Non-pigmented ciliary epithelial cell (primary cell): ENCODE measurements at regions not wholly inside any gene's neighbourhood (a gene's known extent, or its start where the extent isn't known, plus 50 kb on each side); places are given as distances from the start of the nearest gene placed in this dataset.
"Not testable (repeated sequence)": the region's sequence is repeated elsewhere in the genome, so short reads cannot be mapped to it uniquely, and the experiment has no call there.

Experiments used
- DNase-seq: peaks from one replicate; pipeline ENCODE4 v3.0.0-alpha.2; 2010; ENCODE audit warnings: low read depth

DNA sequence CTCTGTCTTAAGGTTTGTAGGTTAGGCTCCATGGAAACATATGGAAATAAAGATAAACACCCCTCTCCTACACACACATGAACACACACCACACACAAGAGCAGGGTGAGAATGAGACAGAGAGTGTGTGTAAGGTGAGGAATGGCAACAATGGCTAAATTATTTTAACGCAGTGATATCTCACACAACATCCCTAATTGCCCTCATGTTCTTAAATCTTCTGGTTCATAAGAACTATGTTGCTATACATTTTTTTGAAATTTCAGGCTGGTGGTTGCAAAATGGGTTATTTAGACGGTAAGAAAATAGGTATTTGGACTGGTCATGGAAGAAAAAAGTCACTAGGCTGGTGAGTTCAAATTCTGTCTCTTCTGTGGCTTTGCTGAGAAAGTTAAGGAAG lies 316.7 kb upstream of the ESRRG start:
- DNase-seq, result no peak

GRCh38 chr1:217039139-217039538 lies 315.9 kb upstream of the ESRRG start:
- not testable (repeated sequence) for DNase-seq

DNA sequence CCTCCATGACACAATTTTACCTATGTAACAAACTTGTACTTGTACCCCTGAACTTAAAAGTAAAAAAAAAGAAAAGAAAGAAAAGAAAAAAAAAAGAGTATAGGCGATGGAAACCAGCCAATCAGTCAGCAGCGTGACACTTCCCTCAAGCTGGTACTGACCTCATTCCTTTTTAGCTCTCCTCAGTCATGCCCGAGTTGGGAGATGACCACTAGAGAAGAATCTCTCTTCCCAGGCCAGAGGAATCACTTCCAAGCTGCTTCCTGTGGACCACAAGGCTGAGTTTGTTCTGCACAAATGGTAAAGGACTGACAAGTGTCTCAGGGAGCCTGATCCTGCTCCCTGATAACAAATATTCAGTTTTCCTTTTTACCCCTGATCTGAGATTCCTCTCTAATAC lies 313.5 kb upstream of the ESRRG start:
- no peak for DNase-seq

DNA sequence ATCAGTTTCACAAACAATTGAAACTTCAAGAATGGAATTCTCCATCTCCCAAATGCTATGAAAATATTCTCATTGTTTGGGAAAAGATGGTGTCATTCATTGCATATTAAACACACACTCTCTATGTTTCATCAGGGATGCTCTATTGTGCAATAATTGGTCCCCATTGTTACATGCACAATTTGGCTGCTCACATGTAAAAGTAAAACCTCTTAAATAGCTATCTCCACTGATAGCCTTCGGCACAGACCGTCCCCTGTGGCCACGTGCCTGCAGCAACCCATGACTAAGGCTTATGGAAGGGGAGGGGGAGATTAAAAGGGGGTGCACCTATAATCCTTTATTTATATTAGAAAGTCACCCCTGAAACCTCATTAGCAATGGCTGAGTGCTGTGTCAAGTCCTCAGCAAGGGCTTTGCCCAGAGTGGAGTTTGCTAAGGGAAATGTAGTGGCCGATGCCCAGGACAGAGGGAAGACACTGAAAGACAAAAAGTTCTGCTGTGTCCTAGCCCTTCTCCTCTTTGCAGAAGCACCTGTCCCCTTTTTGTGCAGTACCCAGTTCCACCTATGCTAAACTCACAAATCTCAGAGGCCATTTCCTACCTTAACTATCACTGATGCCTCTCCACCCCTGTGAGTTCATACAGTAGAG lies 309.6 kb upstream of the ESRRG start:
- DNase-seq, result no peak

- peak; percentile 28 for DNase-seq
These were observed 306.3 kb upstream of the ESRRG start for GRCh38 chr1:217029281-217030157.

- DNase-seq, result no peak
These were observed 304.3 kb upstream of the ESRRG start for GRCh38 chr1:217027403-217028080.

DNA sequence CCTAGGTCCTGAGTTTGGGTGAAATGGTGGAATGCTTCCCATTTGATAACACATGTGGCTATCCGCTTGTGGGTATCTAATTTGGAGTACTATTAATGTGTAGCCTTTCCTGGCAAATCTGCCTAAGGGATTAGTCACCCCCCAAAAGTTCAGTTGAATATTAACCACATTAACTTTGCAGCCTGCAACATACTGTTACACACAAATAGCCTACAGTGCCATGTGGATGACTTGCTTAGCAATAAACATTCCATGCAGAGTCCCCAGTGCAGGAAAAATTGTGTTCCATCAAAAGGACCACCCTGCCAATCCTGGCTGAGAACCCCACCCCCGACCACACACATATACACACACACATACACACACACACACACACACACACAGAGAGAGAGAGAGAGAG lies 303.3 kb upstream of the ESRRG start:
- DNase-seq, result no peak

DNA sequence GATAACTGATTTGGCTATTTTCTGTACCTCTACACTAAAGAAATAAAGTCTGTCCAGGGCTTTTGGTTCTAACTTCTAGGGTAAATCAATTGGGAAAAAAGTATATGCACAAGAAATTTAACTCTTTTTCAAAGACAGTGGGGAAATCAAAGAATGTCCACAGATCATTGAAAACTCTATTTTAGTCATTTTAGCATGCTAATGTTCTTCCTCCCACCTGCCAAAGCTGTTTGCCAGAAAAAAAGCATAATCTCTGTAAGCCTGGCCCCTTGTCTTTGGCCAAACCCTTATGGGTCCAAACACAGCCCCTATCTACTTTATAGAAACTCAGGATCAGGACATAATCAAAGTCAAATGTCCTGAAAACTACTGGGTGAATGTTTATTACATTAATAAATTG lies 302.2 kb upstream of the ESRRG start:
- DNase-seq, result no peak

DNA sequence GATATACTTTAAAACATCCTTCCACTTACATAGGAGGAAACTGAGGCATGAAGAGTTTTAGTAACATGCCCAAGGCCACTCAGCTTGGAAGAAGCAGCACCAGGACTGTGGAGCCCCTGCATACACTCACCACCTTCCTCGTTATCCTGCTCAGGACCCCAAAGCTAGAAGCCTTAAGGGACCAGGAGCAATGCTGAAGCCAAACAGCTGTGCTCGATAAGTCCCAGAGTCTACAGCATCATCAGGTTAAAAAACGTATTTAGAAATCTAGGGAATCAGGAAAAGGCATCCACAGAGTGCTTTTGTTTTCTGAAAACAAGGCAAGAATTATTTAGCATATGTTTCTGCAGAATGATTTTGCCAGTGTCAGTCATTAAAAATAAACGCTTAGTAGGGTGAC lies 301.7 kb upstream of the ESRRG start:
- no peak for DNase-seq

GRCh38 chr1:217021956-217022355 lies 298.7 kb upstream of the ESRRG start:
- DNase-seq, result no peak

GRCh38 chr1:217021400-217021799 lies 298.2 kb upstream of the ESRRG start:
- no peak for DNase-seq

DNA sequence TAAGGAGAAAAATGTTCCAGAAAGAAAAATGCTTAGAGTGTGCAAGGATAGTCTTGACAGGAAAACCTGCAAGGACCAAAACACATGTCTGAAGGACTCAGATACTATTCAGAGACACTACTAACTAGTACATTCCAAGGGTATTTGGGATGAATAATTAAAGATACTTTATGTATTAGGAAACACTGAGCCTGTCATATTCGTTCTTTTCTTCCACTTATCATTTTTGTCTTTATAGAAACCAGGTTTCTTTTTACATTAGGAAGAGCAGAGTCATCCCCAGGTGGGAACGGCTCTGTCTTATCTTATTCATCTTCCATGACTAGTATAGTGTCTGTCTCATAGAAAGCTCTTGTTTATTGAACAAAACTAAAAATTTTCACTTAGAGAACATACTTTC lies 296.2 kb upstream of the ESRRG start:
- DNase-seq, result no peak

DNA sequence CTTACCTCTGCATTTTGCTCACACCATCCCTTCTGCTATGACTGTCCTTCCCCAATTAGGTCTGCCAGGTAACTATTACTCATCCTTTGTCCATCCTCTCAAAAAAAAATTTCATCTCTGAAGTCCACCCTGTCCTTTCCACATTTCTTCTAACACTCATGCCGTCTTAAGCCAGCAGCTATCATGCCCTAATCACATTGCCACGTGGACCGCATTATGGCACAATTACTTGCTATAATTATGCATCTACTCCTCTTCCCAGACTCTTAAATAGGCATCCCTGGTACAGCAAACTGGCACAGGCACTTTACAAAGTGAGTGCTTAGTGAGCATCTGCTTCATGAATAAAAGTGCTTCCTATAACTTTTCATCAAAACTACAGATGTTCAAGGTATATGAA lies 295.4 kb upstream of the ESRRG start:
- no peak for DNase-seq

GRCh38 chr1:217017165-217017564 lies 293.9 kb upstream of the ESRRG start:
- DNase-seq, result no peak

GRCh38 chr1:217014066-217014465 lies 290.8 kb upstream of the ESRRG start:
- no peak for DNase-seq

GRCh38 chr1:217012659-217013058 lies 289.4 kb upstream of the ESRRG start:
- no peak for DNase-seq

DNA sequence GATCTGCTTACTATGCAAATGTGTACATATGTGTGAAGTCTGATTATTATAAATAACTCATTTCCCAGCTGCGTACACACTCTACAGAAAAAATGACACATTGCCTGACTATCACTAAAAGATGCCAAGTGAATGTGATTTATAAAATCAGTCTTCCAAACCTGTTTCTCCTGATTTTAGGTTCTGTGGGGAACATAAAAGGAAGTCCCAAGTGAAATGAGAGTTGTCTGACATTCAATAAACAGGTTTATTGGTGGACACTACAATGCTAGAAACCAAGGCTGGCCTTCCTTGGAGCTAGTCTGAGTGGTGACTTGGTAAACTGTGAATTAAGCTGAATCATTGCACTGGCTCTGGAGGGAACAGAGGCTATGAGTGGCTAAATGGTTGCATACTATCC lies 287.9 kb upstream of the ESRRG start:
- no peak for DNase-seq

- DNase-seq, result no peak
These were observed 287.0 kb upstream of the ESRRG start for GRCh38 chr1:217010253-217010652.

DNA sequence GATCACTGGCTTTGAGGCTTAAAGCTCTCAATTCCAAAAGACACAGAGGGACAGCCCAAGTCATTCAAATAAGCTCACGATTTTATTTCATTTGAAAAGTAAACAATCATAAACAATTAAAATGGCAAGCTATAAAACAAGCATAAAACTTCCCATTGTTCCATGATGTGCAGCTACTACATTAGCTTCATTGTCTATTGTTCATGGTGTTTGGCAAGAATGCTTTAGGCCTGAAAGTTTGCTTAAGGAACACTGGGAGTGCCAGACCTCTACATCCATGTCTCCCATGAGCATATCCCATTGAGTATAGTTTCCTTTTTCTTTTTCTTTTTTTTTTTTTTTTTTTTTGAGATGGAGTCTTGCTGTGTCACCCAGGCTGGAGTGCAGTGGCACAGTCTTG lies 286.1 kb upstream of the ESRRG start:
- DNase-seq, result no peak

GRCh38 chr1:217004776-217005436 lies 281.7 kb upstream of the ESRRG start:
- no peak for DNase-seq

DNA sequence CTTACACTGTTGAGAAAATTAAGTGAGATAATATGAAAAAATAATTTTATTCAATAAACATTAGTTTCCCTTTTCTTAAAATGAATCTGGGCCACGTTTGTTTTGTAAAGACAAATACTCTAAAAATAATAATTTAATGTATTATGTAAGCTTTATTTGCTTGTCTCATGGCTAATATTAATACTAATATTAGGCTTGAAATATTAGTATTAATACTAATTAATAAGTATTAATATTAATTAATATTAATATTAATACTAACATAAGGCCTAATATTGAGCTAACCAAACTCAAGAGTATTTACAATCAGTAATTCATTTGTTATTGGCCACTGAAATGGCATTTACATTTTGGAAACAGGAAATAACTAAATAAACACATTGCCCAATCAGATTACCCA lies 280.1 kb upstream of the ESRRG start:
- DNase-seq, result no peak

DNA sequence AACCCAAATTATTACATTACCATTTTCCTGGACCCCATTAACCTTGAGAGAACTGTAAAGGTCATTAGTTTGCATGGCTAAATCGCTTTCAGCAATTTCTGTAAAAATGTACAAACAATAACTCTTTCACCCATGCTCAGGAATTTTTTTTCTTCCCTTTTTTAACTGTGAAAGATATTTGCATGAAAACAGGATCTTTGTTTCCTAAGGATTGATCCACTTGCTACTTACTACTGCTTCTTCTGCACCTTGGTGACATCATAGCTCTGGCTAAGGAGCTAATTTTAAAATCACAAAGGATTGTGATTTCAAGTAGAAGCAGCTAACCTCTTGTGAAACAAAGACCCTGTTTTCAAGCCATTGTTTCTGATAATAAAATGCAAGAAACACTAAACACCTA lies 274.6 kb upstream of the ESRRG start:
- DNase-seq, result no peak

DNA sequence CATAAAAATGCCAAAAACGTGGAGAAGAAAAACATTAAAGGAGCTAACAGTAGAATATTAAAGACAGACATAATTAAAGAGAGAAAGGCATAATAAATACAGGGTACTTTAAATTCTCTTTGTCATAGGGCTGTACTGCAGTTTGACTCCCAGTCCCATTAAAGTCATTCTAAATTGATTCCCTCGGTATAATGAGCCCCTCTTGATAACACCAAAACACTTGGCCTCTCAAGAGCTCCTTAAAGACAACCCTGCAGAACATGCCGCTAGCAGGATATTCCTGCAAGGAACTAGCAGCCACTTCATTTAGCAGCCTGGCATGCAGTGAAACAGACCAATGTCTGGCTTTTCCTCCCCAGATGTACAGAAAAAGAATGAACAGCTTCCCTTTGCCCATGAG lies 273.8 kb upstream of the ESRRG start:
- no peak for DNase-seq
